BLaER1 treated with 17β-estradiol and CSF1 and Interleukin-3, amounts not matched to agents 10 nM and 100 nM (cell line): ENCODE measurements at regions not wholly inside any gene's neighbourhood (a gene's known extent, or its start where the extent isn't known, plus 50 kb on each side); places are given as distances from the start of the nearest gene placed in this dataset.

ENCODE experiments used
- H3K27ac ChIP-seq, 11 experiments: shearing (Covaris generic); formaldehyde crosslinking; 2 replicates each; pipeline ENCODE4 v1.8.1; 2022
- H3K27me3 ChIP-seq, 11 experiments: shearing (Covaris generic); formaldehyde crosslinking; 2 replicates each; pipeline ENCODE4 v1.8.1; 2022
- H3K36me3 ChIP-seq, 11 experiments: shearing (Covaris generic); formaldehyde crosslinking; 2 replicates each; pipeline ENCODE4 v1.8.1; 2022
- H3K4me1 ChIP-seq, 10 experiments: shearing (Covaris generic); formaldehyde crosslinking; 2 replicates each; pipeline ENCODE4 v1.8.1; 2022
- H3K4me2 ChIP-seq, 11 experiments: shearing (Covaris generic); formaldehyde crosslinking; 2 replicates each; pipeline ENCODE4 v1.8.1; 2022
- H3K4me3 ChIP-seq, 10 experiments: shearing (Covaris generic); formaldehyde crosslinking; 2 replicates each; pipeline ENCODE4 v1.8.1; 2022
- H3K9ac ChIP-seq, 11 experiments: shearing (Covaris generic); formaldehyde crosslinking; 2 replicates each; pipeline ENCODE4 v1.8.1; 2022
- H3K9me3 ChIP-seq, 11 experiments: shearing (Covaris generic); formaldehyde crosslinking; replicated peaks in 1 of 11; 2 replicates each; pipeline ENCODE4 v1.8.1; 2022
- H4K20me1 ChIP-seq, 11 experiments: shearing (Covaris generic); formaldehyde crosslinking; 2 replicates each; pipeline ENCODE4 v1.8.1; 2022
- Cebpa-rat ChIP-seq, 11 experiments: shearing (Covaris generic); IDR thresholded peaks; 2 replicates each; pipeline ENCODE4 v1.8.1; 2022

DNA sequence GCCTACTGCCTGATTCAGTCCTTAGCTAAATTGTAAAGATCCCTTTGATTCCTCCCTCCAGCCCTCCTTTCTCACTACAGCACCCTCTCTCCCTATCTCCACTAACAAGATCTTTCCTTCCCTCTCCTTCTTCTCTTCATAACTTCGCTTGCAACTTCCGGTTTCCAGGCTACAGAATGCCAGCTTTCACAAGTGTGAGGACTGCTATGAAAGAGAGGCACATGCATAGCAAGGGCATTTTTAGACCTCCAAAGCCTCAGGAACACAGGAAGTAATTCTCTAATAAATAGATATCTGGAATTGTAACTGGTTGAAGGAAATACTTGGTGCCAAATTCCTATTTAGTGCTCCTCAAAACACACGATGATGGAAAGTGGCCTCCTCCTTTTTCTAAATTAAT, 196.7 kb downstream of the HLX start:
- Histone ChIP-seq H3K9ac (no peak overlapping the region), H4K20me1 (no peaks in the 10 kb centered on the region), H3K4me1 (peaks cover 0 to 48% (median 32%) of the 10 kb centered on the region in 10 experiments; a peak in 18 of 20 replicates), H3K36me3 (no peaks in the 10 kb centered on the region), H3K4me2 (peak overlapping the region in 4 of 11 experiments; percentile 7 to 52 (median 36); a peak in 5 of 22 replicates), H3K4me3 (no peak overlapping the region), H3K27ac (peak overlapping the region in 8 of 11 experiments; percentile 8 to 74 (median 33); a peak in 9 of 22 replicates), H3K9me3 (peaks cover 4 to 32% (median 13%) of the 10 kb centered on the region in 11 experiments; a peak in 17 of 22 replicates), H3K27me3 (no peaks in the 10 kb centered on the region; a peak in 1 of 22 replicates)
- TF ChIP-seq Cebpa-rat (IDR thresholded peaks at IDR 0.05): no peak

DNA sequence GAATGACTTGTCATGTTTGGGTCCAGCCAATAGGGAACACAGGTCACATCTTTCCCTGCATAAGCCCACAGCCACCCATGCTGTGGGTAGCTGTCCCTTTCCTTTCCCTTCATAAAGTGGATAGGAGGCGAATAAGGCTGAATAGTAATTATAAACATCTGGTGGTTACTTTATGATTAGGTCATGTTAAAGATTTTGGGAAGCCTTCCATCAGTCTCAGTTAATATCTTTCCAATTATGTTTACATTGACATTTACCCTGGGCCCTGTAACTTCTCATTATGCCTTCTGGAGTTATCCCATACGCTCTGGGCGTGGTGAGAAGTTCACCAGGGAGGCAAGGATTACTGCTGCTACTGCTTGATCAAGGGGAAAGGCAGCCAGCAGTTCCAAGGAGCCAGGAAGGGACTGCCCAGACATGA, 197.2 kb downstream of the HLX start:
- peaks cover 4 to 28% (median 13%) of the 10 kb centered on the region in 11 experiments; a peak in 17 of 22 replicates for H3K9me3 ChIP-seq
- H3K4me3 ChIP-seq: no peak overlapping the region
- H3K27ac ChIP-seq: peak overlapping the region in 4 of 11 experiments; percentile 21 to 74 (median 62); a peak in 5 of 22 replicates
- H3K36me3 ChIP-seq: no peaks in the 10 kb centered on the region
- H3K9ac ChIP-seq: no peak overlapping the region
- H3K4me1 ChIP-seq: peaks cover 0 to 43% (median 27%) of the 10 kb centered on the region in 10 experiments; a peak in 18 of 20 replicates
- H3K4me2 ChIP-seq: peak overlapping the region in 3 of 11 experiments; percentile 34 to 52 (median 37); a peak in 5 of 22 replicates
- no peaks in the 10 kb centered on the region; a peak in 1 of 22 replicates for H3K27me3 ChIP-seq
- H4K20me1 ChIP-seq: no peaks in the 10 kb centered on the region
- TF ChIP-seq Cebpa-rat (IDR thresholded peaks at IDR 0.05): no peak

DNA sequence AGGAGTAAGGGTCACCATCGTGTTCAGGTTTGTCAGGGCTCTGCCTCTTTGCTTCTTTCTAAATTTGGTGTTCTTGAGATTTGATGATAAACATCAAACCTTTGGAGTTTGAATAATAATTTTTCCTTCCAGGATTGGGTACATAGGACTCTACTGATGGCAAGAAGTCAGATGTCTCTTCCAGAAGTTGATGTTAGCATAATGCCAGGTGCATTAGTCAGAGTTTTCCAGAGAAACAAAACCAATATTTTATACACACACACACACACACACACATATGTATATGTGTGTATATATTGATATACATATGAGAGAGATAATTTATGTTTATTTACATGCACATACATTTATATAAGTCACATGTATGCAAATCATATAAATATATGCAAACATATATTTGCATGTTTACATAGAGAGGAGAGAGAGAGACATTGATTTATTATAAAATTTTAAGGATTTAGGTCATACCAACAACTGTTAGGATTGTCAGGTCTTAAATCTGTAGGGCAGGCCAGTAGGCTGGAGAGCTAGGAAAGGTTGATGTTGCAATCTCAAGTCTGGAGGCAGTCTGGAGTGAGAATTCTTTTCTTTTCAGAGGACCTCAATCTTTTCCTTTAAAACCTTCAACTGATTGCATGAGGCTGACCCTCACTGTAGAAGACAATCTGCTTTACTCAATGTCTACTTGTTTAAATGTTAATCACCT, 199.2 kb downstream of the HLX start:
- Histone ChIP-seq H3K36me3 (no peaks in the 10 kb centered on the region), H3K9ac (no peak overlapping the region), H3K4me2 (no peak overlapping the region), H3K27ac (no peak overlapping the region), H3K9me3 (peaks cover 4 to 19% (median 10%) of the 10 kb centered on the region in 11 experiments; a peak in 17 of 22 replicates), H3K4me1 (peaks cover 0 to 28% (median 18%) of the 10 kb centered on the region in 10 experiments; a peak in 18 of 20 replicates), H4K20me1 (no peaks in the 10 kb centered on the region), H3K4me3 (no peak overlapping the region), H3K27me3 (no peaks in the 10 kb centered on the region; a peak in 1 of 22 replicates)
- TF ChIP-seq Cebpa-rat (IDR thresholded peaks at IDR 0.05): no peak

DNA sequence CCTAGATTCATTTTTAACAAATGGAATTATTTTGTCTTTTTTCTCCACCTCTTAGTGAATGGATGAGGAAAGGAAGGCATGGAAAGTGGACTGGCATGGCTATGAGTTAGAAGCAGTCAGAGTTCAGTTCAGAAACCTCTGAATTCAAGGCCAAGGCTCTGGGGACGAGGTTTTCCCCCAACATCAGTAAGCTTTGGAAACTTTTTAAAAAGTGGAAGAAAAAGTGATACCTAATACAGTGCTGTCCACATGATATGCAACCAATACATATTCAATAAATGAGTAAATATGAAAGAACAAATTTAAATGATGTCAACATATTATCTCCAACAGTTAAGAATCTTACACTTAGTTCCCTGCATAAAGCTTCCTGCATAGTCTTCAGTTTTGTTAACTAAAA, 204.7 kb downstream of the HLX start:
- Histone ChIP-seq H3K9me3 (0 out of 22 replicates have a peak, but pooled peaks cover 0 to 8% (median 0%) of the 10 kb centered on the region in 11 experiments), H3K9ac (no peak overlapping the region), H3K4me1 (peaks cover 0 to 9% (median 0%) of the 10 kb centered on the region in 10 experiments; a peak in 1 of 20 replicates), H3K27ac (no peak overlapping the region), H3K27me3 (no peaks in the 10 kb centered on the region), H3K4me2 (no peak overlapping the region), H4K20me1 (no peaks in the 10 kb centered on the region), H3K4me3 (no peak overlapping the region), H3K36me3 (no peaks in the 10 kb centered on the region)
- no peak for TF ChIP-seq Cebpa-rat (IDR thresholded peaks at IDR 0.05)

DNA sequence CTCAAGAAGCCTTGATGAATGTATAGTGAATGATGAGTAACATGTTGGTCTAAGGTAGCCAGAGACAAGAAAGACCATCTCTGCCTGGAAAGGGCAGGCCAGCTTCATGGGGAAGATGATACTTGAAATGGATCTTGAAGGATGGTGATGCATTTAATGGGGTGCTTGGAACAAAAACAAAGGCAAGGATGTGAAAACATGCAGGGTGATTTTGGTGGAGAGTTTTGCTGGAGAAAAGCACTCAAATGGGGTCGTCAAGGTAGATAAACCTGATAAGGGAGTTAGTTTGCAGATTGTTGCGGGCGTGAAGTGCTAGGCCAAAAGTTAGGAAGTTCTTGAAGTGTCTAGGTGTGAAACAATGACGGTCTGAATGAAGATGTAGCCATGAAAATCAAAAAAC, 205.4 kb downstream of the HLX start:
- H4K20me1 ChIP-seq: no peaks in the 10 kb centered on the region
- no peak overlapping the region for H3K27ac ChIP-seq
- no peak overlapping the region for H3K9ac ChIP-seq
- peaks cover 0 to 9% (median 0%) of the 10 kb centered on the region in 10 experiments; a peak in 1 of 20 replicates for H3K4me1 ChIP-seq
- H3K9me3 ChIP-seq: 0 out of 22 replicates have a peak, but pooled peaks cover 0 to 3% (median 0%) of the 10 kb centered on the region in 11 experiments
- no peaks in the 10 kb centered on the region for H3K36me3 ChIP-seq
- H3K27me3 ChIP-seq: no peaks in the 10 kb centered on the region
- no peak for TF ChIP-seq Cebpa-rat (IDR thresholded peaks at IDR 0.05)
- no peak overlapping the region for H3K4me3 ChIP-seq
- no peak overlapping the region for H3K4me2 ChIP-seq

DNA sequence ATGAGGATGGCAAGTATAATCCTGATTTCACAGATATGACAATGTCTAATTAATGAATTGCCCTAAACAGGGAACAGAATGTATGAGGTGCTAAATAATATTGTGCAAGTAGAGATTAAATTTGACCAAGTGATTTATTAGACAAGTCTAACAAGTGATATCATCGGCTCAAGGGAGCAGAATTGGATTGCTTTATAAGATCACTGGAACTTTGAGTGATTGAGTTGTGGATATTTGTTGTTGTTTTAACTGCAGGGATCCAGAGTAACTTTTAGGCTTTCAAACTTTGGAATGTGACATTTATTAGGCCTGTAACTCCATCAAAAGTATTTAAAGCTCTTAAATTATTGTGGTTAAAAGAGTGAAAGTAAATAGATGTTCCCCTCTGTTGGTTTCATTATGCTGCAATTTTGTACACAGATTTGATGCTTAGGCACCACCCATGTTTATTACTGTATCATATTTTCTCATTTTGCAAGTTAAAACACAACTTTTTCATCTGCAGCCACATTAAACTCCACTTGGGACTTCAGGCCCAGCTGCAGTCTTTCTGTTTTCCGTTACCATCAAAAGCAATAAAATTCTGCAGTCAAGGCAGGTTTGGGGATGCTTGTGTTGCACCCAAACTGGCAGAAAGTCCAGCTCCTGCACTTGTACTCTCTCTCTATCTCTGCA, 206.6 kb downstream of the HLX start:
- Histone ChIP-seq H3K4me3 (no peak overlapping the region), H3K36me3 (no peaks in the 10 kb centered on the region), H3K9ac (no peak overlapping the region), H3K4me1 (peaks cover 0 to 9% (median 0%) of the 10 kb centered on the region in 10 experiments; a peak in 3 of 20 replicates), H3K4me2 (peak overlapping the region in 5 of 11 experiments; percentile 1 to 25 (median 10); a peak in 4 of 22 replicates), H4K20me1 (no peaks in the 10 kb centered on the region), H3K27me3 (no peaks in the 10 kb centered on the region), H3K27ac (no peak overlapping the region), H3K9me3 (peaks cover 0 to 6% (median 0%) of the 10 kb centered on the region in 11 experiments; a peak in 2 of 22 replicates)
- no peak for TF ChIP-seq Cebpa-rat (IDR thresholded peaks at IDR 0.05)

DNA sequence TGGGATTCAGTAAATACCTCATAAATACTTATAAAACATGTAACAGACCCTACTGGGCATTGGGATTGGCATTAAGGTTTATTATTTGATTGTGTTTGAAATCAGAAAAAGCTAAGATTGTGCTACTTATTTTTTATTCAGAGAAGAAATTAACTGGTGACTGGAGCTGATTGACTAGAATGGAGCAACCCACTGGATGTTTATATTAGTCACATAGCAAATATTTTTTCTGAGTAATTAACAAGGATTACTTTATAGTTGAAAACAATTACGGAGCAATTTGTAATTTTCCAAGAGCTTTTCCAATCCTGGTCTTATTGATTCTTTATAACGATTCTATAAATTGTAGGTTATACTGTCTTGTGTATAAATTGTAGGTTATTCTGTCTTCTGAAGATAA, 208.7 kb downstream of the HLX start:
- no peaks in the 10 kb centered on the region for H3K36me3 ChIP-seq
- H3K27me3 ChIP-seq: no peaks in the 10 kb centered on the region
- peaks cover 0 to 12% (median 0%) of the 10 kb centered on the region in 11 experiments; a peak in 7 of 22 replicates for H3K9me3 ChIP-seq
- peaks cover 0 to 15% (median 0%) of the 10 kb centered on the region in 10 experiments; a peak in 6 of 20 replicates for H3K4me1 ChIP-seq
- no peak for TF ChIP-seq Cebpa-rat (IDR thresholded peaks at IDR 0.05)
- no peak overlapping the region for H3K27ac ChIP-seq
- H3K4me3 ChIP-seq: no peak overlapping the region
- H3K4me2 ChIP-seq: no peak overlapping the region
- no peak overlapping the region for H3K9ac ChIP-seq
- no peaks in the 10 kb centered on the region for H4K20me1 ChIP-seq

DNA sequence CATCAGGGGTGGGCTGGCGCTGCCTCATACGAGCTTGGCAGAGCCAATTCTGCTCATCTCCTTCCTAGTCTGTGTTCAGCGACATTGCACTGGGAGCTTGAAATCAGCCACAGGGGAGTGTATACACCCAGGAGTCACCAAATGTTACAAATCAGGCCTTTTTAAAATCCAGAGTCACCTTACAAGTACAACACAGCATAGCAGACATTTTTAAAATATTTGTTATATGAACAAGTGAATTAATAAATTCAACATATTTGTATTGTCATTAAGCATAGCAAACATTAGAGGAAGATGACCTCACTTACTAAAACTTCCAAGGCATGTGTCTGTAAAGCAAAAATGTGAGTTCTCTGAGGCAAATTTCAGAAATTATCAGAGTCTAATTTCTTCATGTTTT, 210.0 kb downstream of the HLX start:
- H3K9ac ChIP-seq: no peak overlapping the region
- H3K4me3 ChIP-seq: no peak overlapping the region

DNA sequence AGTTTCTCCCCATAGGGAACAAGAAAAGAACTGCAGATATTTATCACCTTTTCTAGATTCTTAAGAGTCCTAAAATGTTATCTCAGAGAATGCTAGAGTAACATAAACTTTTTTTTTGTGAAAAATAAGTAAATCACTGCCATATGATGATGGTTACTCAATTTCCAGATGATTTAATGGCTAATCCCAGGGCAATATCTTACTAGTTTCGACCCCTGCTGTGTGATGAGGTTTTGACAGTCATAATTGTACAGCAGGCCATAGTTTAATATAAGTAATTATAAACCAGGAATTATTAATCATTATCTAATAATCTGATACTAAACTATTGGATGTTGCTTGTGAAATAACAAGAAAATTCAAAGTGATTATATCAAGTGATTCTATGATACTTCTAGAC, 210.6 kb downstream of the HLX start:
- Histone ChIP-seq H3K9me3 (peaks cover 0 to 12% (median 0%) of the 10 kb centered on the region in 11 experiments; a peak in 7 of 22 replicates), H3K9ac (no peak overlapping the region), H3K4me2 (no peak overlapping the region), H4K20me1 (no peaks in the 10 kb centered on the region), H3K36me3 (no peaks in the 10 kb centered on the region), H3K4me3 (no peak overlapping the region), H3K4me1 (peaks cover 0 to 25% (median 11%) of the 10 kb centered on the region in 10 experiments; a peak in 12 of 20 replicates), H3K27me3 (no peaks in the 10 kb centered on the region), H3K27ac (no peak overlapping the region)
- TF ChIP-seq Cebpa-rat (IDR thresholded peaks at IDR 0.05): no peak

More for the DNA sequence above, 210.0 kb downstream of the HLX start:
- TF ChIP-seq Cebpa-rat (IDR thresholded peaks at IDR 0.05): no peak
- Histone ChIP-seq H4K20me1 (no peaks in the 10 kb centered on the region), H3K36me3 (no peaks in the 10 kb centered on the region), H3K27me3 (no peaks in the 10 kb centered on the region), H3K4me2 (no peak overlapping the region), H3K4me1 (peaks cover 0 to 22% (median 10%) of the 10 kb centered on the region in 10 experiments; a peak in 12 of 20 replicates), H3K27ac (no peak overlapping the region), H3K9me3 (peaks cover 0 to 12% (median 0%) of the 10 kb centered on the region in 11 experiments; a peak in 7 of 22 replicates)
